Caco-2 (cell line): ENCODE measurements at regions not wholly inside any gene's neighbourhood (a gene's known extent, or its start where the extent isn't known, plus 50 kb on each side); places are given as distances from the start of the nearest gene placed in this dataset.

Experiments
- BruUV-seq: library from RNA; stranded (reverse); fragments of 400-500 nt; replicated peaks from 2 replicates; lab custom pipeline; 2021; lab: Mats Ljungman, UMichigan
- CTCF ChIA-PET: fragments of 300-600 bp; sonication (Branson Sonifier 250); formaldehyde crosslinking; loops from one replicate; lab custom pipeline; 2022; ENCODE audit warnings: antibody characterized with exemption; lab: Charles Lee
- POLR2A ChIA-PET: fragments of 300-600 bp; sonication (Branson Sonifier 250); formaldehyde crosslinking; loops from one replicate; lab custom pipeline; 2022; ENCODE audit warnings: antibody characterized with exemption; lab: Charles Lee
- DNase-seq, 2 experiments: peaks; one replicate each; pipeline versions ENCODE4 v3.0.0 to v3.0.0-alpha.2; 2020 to 2022
- H3K27me3 ChIP-seq: replicated peaks from 2 replicates; pipeline ENCODE4 v1.6.0; 2011; ENCODE audit warnings: low read length; ENCODE audit not compliant: control insufficient read depth, insufficient read depth
- H3K36me3 ChIP-seq: 2 replicates; pipeline ENCODE4 v1.5.1; 2011; ENCODE audit warnings: low read length; ENCODE audit not compliant: control insufficient read depth, insufficient read depth
- H3K4me1 ChIP-seq: fragments of 250-450 bp; sonication (Bioruptor Pico); 2 replicates; pipeline ENCODE4 v1.5.1; 2020; ENCODE audit warnings: mild to moderate bottlenecking
- H3K4me3 ChIP-seq: 2 replicates; pipeline ENCODE4 v1.5.1; 2011; ENCODE audit warnings: low read depth, mild to moderate bottlenecking, control low read depth, low read length
- H3K9me3 ChIP-seq: fragments of 250-450 bp; sonication (Bioruptor Pico); 2 replicates; pipeline ENCODE4 v1.5.1; 2020; ENCODE audit warnings: mild to moderate bottlenecking, moderate library complexity
- H3K27ac Mint-ChIP-seq: one replicate; pipeline ENCODE4 v1.8.0; 2022; ENCODE audit warnings: mixed read lengths; ENCODE audit not compliant: unreplicated experiment
- H3K27me3 Mint-ChIP-seq: one replicate; pipeline ENCODE4 v1.8.0; 2022; ENCODE audit warnings: mixed read lengths; ENCODE audit not compliant: insufficient read depth, unreplicated experiment
- H3K36me3 Mint-ChIP-seq: one replicate; pipeline ENCODE4 v1.8.0; 2022; ENCODE audit warnings: mild to moderate bottlenecking, mixed read lengths; ENCODE audit not compliant: insufficient read depth, unreplicated experiment
- H3K4me1 Mint-ChIP-seq: one replicate; pipeline ENCODE4 v1.8.0; 2022; ENCODE audit warnings: low read depth, mixed read lengths; ENCODE audit not compliant: unreplicated experiment
- H3K4me3 Mint-ChIP-seq: one replicate; pipeline ENCODE4 v1.8.0; 2022; ENCODE audit warnings: mild to moderate bottlenecking, moderate library complexity, mixed read lengths; ENCODE audit not compliant: unreplicated experiment
- H3K9me3 Mint-ChIP-seq: one replicate; pipeline ENCODE4 v1.8.0; 2022; ENCODE audit warnings: mixed read lengths; ENCODE audit not compliant: unreplicated experiment
- intact Hi-C: fragments of 100-400 bp; cut with micrococcal nuclease; formaldehyde crosslinking; loops from one replicate; pipeline ENCODE4 v1.10.0; 2022; ENCODE audit not compliant: unreplicated experiment
- TF ChIP-seq, protein P1 (sequence below), 2 experiments: fragments of 200-600 bp in 1 of 2; IDR thresholded peaks; 1 replicate in 1 of 2; 2 replicates in 1 of 2; pipeline versions ENCODE4 v1.5.1 to v1.8.0; 2011 to 2022; ENCODE audit warnings: antibody characterized with exemption in 1 of 2, control low read depth in 1 of 2, inconsistent platforms in 1 of 2, low read depth in 1 of 2, low read length in 1 of 2, mild to moderate bottlenecking in 1 of 2, moderate library complexity in 1 of 2; ENCODE audit not compliant: insufficient read depth in 1 of 2, severe bottlenecking in 1 of 2, unreplicated experiment in 1 of 2

DNA sequence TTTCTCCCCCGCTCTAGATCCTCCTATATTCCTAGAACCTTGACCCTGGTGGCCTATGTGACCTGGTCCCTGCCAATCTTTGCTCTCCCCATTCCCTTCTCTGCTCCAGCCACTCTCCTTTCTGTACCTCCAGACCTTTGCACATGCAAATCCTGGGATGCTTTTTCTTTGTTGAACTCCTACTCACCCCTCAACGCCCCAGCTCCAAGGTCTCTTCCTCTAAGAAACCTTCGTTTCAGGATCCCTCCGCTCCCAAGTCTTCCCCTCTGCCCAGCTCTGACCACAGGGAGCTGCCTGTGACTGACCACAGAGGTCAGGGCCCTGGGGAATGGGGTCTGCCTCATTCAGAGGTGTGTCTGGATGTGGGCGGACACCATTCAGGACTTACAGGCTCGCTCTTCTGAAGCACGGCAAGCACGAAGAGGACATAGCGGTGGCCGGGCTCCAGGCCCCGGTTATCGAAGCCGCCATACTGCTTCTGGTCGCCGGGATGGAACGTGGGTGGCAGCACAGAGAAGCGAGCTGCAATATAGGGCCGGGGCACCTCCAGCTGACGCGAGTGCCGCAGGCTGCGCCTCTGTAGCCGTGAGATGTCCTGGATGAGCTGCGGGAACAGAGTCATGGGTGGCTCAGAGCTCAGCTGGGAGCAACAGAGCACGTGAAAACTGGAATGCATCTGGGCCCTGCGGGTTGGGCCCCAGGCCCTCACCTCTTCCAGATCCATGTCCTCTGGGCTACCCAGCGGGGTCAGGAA lies 120.9 kb downstream of the PTPRS start:
- Mint-ChIP-seq H3K27ac (no peak overlapping the region), H3K4me1 (no peaks in the 10 kb centered on the region), H3K36me3 (peaks cover 20% of the 10 kb centered on the region), H3K9me3 (no peaks in the 10 kb centered on the region), H3K4me3 (no peak overlapping the region), H3K27me3 (no peaks in the 10 kb centered on the region)
- ChIA-PET CTCF (interaction anchor here (0.6 kb wide), 1 partner anchor 23 kb away, joined by 3 read pairs; no protein-coding TSS in a partner anchor), POLR2A (no interaction called here)
- Histone ChIP-seq H3K27me3 (no peaks in the 10 kb centered on the region), H3K4me1 (no peaks in the 10 kb centered on the region), H3K4me3 (no peak overlapping the region), H3K36me3 (no peaks in the 10 kb centered on the region; the same call in 1 of the 2 replicates), H3K9me3 (no peaks in the 10 kb centered on the region)
- no TSS peak for BruUV-seq
- TF ChIP-seq, protein P1, sequence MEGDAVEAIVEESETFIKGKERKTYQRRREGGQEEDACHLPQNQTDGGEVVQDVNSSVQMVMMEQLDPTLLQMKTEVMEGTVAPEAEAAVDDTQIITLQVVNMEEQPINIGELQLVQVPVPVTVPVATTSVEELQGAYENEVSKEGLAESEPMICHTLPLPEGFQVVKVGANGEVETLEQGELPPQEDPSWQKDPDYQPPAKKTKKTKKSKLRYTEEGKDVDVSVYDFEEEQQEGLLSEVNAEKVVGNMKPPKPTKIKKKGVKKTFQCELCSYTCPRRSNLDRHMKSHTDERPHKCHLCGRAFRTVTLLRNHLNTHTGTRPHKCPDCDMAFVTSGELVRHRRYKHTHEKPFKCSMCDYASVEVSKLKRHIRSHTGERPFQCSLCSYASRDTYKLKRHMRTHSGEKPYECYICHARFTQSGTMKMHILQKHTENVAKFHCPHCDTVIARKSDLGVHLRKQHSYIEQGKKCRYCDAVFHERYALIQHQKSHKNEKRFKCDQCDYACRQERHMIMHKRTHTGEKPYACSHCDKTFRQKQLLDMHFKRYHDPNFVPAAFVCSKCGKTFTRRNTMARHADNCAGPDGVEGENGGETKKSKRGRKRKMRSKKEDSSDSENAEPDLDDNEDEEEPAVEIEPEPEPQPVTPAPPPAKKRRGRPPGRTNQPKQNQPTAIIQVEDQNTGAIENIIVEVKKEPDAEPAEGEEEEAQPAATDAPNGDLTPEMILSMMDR (IDR thresholded peaks at IDR 0.05; ENCODE audit: insufficient read depth in 1 of 2, low read depth in 1 of 2, low read length in 1 of 2, severe bottlenecking in 1 of 2, unreplicated experiment in 1 of 2): no peak
- intact Hi-C loops: no loop called here
- no peak for DNase-seq

DNA sequence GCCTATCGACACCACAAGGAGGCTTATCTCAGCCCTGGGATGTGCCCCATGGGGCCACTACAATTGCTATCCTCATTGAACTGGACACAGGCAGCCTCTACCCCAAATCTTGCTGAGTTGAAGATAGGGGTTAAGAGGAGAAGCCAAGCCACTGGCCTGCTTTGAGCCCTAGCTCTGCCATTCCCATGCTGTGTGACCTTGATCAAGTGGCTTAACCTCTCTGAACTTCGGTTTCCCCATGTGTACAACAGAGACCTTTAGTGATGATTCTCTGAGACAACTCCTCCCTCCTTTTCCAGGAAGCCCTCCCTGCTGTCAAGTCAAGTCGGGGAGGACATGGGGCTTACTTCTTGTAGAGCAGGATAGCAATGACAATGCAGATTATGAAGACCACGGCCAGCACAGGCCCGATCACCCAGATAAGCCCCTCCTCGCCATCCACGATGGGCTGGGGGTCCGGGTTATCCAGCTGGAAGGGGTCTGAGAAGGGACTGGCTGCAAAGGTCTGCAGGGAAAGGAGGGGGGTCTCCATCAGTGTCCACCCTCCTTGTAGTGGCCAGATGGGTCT lies 121.6 kb downstream of the PTPRS start:
- no peak for DNase-seq
- no peaks in the 10 kb centered on the region for H3K4me1 ChIP-seq
- TF ChIP-seq, protein P1 (IDR thresholded peaks at IDR 0.05; ENCODE audit: insufficient read depth in 1 of 2, low read depth in 1 of 2, low read length in 1 of 2, severe bottlenecking in 1 of 2, unreplicated experiment in 1 of 2): no peak
- Mint-ChIP-seq H3K4me3 (no peak overlapping the region), H3K36me3 (peaks cover 27% of the 10 kb centered on the region), H3K27ac (no peak overlapping the region), H3K27me3 (no peaks in the 10 kb centered on the region), H3K4me1 (no peaks in the 10 kb centered on the region), H3K9me3 (no peaks in the 10 kb centered on the region)
- ChIA-PET POLR2A (no interaction called here), CTCF (interaction anchor here (0.6 kb wide), 2 partner anchors 24 to 121 kb away, joined by 3 read pairs; partner anchors contain the start of gene PTPRS)
- H3K36me3 ChIP-seq: no peaks in the 10 kb centered on the region; the same call in 1 of the 2 replicates
- H3K27me3 ChIP-seq: no peaks in the 10 kb centered on the region
- no peaks in the 10 kb centered on the region for H3K9me3 ChIP-seq
- no peak overlapping the region for H3K4me3 ChIP-seq
- intact Hi-C loops: no loop called here
- BruUV-seq: no TSS peak

DNA sequence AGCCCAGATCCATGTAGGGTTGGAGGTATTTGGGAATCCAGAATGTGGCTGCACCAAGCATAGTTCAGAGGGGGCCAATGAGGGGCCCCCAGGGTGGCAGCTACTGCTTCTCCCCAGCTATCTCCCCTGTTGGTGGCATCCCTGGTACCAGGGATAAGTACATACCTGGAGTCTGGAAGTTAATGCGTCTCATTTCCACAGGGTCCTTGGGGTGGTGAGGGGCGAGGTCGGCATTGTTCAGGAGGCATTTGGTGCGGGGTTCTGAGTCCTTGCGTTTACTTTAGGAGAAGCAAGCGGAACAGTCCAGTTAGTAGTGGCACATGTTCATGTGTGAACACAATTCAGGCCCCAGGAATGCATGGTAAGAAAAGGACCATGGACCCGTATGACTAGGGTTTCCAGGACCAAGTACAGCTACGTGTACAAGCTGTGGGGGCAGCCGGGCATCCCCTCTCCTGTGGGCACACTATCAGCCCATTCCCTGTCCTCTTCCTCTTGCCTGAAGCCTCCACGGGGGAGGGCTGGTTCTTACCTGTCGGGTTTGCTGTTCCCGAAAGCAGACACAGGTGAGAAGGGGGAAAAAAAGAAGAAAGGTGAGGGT lies 122.3 kb downstream of the PTPRS start:
- intact Hi-C loops: no loop called here
- no peak overlapping the region for H3K4me3 ChIP-seq
- Mint-ChIP-seq H3K36me3 (peaks cover 30% of the 10 kb centered on the region), H3K9me3 (no peaks in the 10 kb centered on the region), H3K4me1 (no peaks in the 10 kb centered on the region), H3K27me3 (no peaks in the 10 kb centered on the region), H3K4me3 (no peak overlapping the region), H3K27ac (no peak overlapping the region)
- no peaks in the 10 kb centered on the region for H3K9me3 ChIP-seq
- no peak for DNase-seq
- BruUV-seq: no TSS peak
- H3K27me3 ChIP-seq: no peaks in the 10 kb centered on the region
- POLR2A ChIA-PET: no interaction called here
- no peaks in the 10 kb centered on the region; the same call in 1 of the 2 replicates for H3K36me3 ChIP-seq
- TF ChIP-seq, protein P1 (IDR thresholded peaks at IDR 0.05; ENCODE audit: insufficient read depth in 1 of 2, low read depth in 1 of 2, low read length in 1 of 2, severe bottlenecking in 1 of 2, unreplicated experiment in 1 of 2): no peak
- H3K4me1 ChIP-seq: no peaks in the 10 kb centered on the region
- CTCF ChIA-PET: interaction anchor here (0.6 kb wide), 1 partner anchor 122 kb away, joined by 3 read pairs; the partner anchor contains the start of gene PTPRS
